ENCODE measurements at regions not wholly inside any gene's neighbourhood (a gene's known extent, or its start where the extent isn't known, plus 50 kb on each side); places are given as distances from the start of the nearest gene placed in this dataset.

DNA sequence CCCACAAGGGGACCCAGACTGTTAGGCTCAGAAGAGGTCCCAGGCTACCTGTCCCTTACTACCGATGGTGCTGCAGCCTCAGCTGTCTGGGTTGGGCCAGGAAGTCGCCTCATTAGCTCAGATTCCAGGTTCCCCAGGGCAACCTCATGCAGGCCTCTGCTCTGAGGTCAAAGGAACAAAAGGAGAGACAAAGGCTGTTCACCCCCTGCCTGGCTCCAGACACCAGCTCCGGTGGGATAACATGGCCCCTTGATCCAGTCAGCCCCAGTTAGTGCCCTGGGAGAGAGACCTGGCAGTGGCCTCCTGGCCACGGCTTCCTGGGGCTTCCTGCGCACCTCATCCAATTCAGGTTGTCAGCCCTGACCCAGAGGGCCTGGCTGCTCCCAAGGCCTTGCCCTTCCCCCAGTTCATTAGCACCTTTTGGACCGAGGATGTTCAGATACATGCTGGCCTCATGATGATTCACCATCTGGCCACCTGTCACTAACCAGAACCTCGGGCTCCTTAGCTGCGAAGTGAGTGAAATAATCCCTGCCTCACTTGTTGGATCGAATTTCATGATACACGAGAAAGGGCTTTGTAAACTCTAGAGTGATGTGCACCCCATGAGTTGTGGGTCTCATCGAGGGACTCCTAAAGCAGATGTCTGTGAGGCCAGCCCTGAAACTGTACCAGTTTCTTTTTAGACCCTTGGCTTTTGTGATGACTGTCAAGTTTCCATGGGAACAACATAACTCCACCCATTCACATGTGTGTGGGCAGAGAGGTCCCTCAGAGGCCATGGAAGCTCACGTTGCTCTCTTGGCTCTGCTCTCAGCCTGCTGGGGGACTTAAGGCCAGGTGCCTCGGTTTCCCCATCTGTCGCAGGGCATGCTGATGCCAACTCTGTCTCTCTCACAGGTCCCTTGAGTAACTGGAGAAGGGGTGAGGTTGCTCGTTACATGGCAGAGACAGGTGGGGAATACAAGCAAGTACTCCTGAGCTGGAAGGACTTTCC is 79.5 kb upstream of the PCBD1 start:
- no peak overlapping the region for H2AFZ ChIP-seq (ENCODE audit: low read depth, low read length)
- ChIA-PET CTCF (ENCODE audit: low intra/inter-chr PET ratio) (no interaction called here), POLR2A (interaction anchor here (0.5 to 1.2 kb wide), 3 partner anchors 9 to 23 kb away, joined by 3 read pairs; no protein-coding TSS in a partner anchor)
- no peaks in the 10 kb centered on the region for H3K9me3 ChIP-seq (replicated peaks; ENCODE audit: control insufficient read depth, insufficient read depth, low read depth, low read length)
- in situ Hi-C loops (cut with MboI) (no loop called here), intact Hi-C loops (cut with micrococcal nuclease) (no loop called here)
- no peaks in the 10 kb centered on the region for H3K36me3 ChIP-seq (ENCODE audit: control insufficient read depth, insufficient read depth, low read length)
- no peak overlapping the region for H3K27ac ChIP-seq (ENCODE audit: extremely low read depth, low read depth, low read length)
- no peaks in the 10 kb centered on the region for H3K79me2 ChIP-seq (ENCODE audit: control insufficient read depth, insufficient read depth, low read length)
- H3K27me3 ChIP-seq (ENCODE audit: control insufficient read depth in 2 of 2, insufficient read depth in 2 of 2, low read length in 2 of 2), result peaks cover 5 to 26% of the 10 kb centered on the region in 2 experiments; a peak in 3 of 5 replicates
- TF ChIP-seq RFX1 (IDR thresholded peaks at IDR 0.05), result peak; percentile 74
- TF ChIP-seq, protein P1, sequence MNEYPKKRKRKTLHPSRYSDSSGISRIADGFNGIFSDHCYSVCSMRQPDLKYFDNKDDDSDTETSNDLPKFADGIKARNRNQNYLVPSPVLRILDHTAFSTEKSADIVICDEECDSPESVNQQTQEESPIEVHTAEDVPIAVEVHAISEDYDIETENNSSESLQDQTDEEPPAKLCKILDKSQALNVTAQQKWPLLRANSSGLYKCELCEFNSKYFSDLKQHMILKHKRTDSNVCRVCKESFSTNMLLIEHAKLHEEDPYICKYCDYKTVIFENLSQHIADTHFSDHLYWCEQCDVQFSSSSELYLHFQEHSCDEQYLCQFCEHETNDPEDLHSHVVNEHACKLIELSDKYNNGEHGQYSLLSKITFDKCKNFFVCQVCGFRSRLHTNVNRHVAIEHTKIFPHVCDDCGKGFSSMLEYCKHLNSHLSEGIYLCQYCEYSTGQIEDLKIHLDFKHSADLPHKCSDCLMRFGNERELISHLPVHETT (CRISPR knock-in tag; conservative IDR thresholded peaks at IDR 0.05 in 1 of 2, IDR thresholded peaks at IDR 0.05 in 1 of 2), result no peak
- H3K4me1 ChIP-seq (replicated peaks in 1 of 2; ENCODE audit: control insufficient read depth in 2 of 2, insufficient read depth in 2 of 2, low read length in 2 of 2), result no peaks in the 10 kb centered on the region
- H3K4me2 ChIP-seq (ENCODE audit: insufficient read depth, low read length), result no peak overlapping the region
- no TSS peak for BruUV-seq (replicated peaks)
- peaks cover 10% of the 10 kb centered on the region for H4K20me1 ChIP-seq (replicated peaks; ENCODE audit: control insufficient read depth, insufficient read depth, low read length)
- ATAC-seq, result 0 out of 3 replicates have a peak, but pooled peaks have one; percentile 32
- 0% methylated on average over 15 of the region's 15 CpGs for WGBS (ENCODE audit: insufficient coverage, low coverage, missing lambda C conversion rate)
- no peak overlapping the region for H3K9ac ChIP-seq (ENCODE audit: insufficient read depth in 1 of 2, low read depth in 2 of 2, low read length in 2 of 2)
- DNase-seq (ENCODE audit: extremely low read depth in 1 of 4, low spot score in 3 of 4), result peak in 1 of 4 experiments; percentile 8
- no peak for FAIRE-seq
- H3K9me1 ChIP-seq (ENCODE audit: control insufficient read depth, insufficient read depth, low read length), result no peaks in the 10 kb centered on the region
- no peak overlapping the region for H3K4me3 ChIP-seq

All from K562 (cell line).